NCI-H2227 (cell line): ENCODE measurements at regions not wholly inside any gene's neighbourhood (a gene's known extent, or its start where the extent isn't known, plus 50 kb on each side); places are given as distances from the start of the nearest gene placed in this dataset.

Source experiments
- DNase-seq: peaks from one replicate; lab custom pipeline; 2025; ENCODE audit not compliant: unreplicated experiment; lab: John Stamatoyannopoulos, UW

DNA sequence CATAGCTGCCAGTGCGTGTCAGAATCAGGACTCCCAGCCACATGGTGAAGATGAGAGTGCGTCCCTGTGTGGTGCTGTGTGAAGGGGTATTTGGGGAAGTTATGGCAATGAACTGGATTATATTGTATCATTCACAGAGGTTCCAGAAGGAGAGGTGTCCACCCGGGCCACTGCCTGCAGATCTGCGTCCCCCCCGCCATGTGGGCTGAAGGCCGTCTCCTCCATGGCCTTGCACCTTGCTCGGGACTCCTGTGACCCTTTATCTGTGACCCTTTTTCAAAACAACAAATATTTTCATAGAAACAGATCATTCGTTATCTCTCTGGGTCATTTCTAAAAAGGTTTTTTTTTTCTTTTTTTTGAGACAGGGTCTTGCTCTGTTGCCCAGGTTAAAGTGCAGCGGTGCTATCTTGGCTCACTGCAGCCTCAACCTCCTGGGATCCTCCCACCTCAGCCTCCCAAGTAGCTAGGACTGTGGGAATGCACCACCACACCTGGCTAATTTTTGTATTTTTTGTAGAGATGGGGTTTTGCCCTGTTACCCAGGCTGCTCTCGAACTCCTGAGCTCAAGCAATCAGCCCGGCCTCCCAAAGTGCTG lies 120.2 kb upstream of the ERRFI1 start:
- no peak for DNase-seq

DNA sequence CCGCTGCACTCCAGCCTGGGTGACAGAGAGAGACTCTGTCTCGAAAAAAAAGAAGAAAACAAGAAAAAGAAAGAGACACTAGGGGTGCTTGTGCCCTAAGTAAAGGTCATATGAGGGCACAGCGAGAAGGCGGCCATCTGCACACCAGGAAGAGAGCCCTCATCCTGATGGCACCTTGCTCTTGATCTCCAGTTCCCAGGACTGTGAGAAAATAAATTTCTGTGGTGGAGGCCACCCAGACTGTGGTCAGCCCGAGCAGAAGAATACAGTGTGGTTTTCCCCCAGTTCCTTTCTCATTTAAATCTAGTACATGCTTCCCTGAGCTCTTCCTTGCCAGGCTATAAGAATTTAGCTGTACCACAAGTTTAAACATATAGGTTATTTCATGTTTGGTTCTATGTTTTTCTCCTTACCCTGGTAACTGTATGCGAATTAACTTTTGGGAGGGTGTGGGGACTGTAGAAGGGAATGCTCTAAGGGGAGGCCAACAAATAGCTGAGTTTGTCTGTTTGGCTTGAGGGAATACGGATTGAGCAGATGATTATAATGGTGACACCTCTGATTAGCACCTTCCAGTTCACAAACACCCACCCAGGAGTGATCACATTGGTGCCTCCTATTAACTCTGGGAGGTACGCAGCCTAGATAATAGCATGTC lies 119.6 kb upstream of the ERRFI1 start:
- no peak for DNase-seq

DNA sequence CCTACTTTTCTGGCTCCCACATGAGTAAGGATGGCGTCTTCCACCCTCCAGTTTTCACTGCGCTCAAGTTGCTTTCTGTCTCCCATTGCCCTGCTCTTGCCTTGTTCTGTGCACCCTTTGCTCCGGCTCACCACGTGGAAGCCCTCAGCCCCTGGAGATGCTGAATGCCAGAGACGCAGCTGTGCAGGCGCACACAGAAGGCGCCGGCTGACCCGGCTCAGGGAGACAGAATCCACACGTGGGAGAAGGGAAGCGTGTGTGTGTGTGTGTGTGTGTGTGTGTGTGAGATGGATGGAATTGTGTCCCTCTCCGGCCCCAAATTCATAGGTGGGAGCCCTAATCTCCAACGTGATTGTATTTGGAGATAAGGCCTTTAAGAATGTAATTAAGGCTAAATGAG lies 118.2 kb upstream of the ERRFI1 start:
- DNase-seq: peak; percentile 25

DNA sequence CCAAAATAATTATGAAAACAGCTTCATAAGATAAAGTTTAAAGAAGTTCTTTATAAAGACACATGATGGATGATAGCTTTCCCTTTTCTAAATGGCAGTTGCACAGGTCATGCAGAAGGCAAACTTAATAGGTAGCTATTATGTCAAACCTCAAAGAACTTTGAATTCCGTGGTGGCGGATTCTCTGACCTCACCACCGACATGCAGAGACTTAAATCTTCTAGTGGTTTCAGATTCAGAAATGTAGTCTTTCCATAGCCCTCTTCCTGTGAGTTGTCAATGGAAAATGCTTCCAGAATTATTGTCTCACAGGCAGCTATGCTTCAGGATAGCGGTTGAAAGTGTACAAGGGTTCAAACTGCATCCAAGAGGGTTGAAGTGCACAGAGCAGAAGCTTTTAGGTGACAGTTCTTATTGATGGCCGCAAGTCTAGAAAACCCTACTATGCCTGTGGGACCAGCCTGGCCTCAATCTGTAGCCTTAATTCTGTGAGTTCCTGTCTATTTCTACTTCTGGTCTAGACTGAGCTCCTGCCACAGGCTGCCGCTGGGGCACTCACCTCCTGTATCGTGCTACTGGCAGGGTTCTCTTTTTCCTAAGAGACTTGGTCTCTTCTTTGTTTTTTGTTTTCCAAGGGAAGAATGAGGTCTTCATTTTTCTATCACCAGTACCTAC lies 117.0 kb upstream of the ERRFI1 start:
- DNase-seq: peak; percentile 76

DNA sequence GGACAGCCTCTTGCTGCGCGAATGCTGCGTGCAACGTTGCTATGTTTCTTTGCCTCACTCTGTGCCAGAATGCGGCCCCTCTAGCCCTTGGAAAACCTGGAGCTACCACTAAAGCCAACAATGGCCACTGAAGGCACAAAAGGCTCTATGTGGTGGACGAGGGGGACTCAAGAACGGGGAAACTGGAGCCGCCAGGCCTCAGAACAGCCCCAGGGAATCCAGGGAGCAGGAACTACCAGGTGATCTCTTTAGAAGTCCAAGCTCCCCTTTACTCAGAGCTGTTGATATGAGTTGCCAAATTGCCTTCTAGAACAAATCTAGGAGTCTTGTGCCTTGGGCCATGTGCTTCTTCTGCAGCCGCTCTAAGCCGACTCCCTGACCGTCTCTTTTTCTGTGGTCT lies 113.8 kb upstream of the ERRFI1 start:
- no peak for DNase-seq

DNA sequence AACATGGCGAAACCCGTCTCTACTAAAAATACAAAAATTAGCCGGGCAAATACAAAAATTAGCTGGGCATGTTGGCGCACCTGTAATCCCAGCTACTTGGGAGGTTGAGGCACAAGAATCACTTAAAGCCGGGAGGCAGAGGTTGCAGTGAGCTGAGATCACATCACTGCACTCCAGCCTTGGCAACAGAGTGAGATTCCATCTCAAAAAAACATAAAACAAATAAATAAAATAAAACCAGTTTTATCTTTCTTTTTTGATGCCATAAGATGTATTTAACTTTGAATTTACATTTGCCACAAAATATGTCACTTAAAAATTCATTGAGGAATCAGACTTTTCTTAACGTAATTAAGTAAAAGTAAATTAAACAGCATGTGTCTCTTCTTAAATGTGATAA lies 113.3 kb upstream of the ERRFI1 start:
- DNase-seq: no peak

DNA sequence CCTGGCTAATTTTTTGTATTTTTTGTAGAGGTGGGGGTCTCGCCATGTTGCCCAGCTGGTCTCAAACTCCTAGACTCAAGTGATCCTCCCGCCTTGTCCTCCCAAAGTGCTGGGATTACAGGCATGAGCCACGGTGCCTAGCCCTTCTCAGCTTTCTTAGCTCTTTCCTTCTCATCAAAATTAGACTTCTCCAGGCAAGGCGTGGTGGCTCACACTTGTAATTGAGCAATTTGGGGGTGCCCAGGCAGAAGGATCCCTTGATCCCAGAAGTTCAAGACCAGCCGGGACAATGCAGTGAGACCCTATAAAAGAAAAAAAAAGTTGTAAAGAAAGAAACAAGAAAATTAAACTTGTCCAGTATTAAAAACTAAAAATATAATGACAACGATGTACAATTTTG lies 112.6 kb upstream of the ERRFI1 start:
- no peak for DNase-seq

DNA sequence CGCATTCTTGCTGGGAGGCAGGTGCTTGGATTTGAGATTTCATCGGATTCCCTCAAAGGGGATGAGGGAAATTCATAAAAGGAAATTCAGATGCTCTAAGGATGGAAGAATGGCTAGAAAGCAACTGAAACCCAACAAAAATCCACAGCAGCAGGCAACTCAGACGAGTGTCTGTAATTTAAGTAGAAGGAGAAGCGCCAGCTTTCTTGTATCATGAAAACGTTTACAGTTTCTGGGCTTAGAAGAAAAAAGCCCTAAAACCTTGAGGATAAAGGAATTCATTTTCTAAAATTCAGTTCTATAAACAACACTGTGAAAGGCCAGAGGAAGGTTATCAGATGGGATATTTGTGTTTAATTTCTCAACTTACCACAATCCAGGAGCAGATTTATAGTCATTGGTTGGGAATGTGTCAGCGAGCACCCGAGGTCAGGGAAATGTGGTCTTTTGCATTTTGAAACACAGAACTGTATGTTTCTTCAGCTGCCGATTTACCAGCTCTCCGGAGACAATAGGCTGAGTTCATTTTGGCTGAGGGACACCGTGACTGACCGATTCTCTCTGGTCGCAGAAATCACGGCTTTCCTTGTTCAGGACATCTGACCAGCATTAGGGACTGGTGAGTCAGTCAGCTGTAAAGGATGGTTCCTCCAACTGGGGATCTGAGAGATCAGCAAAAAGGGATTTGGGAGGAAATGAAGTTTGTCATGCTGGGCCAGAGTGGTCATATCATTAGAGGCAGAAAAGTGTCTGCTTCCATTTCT lies 111.6 kb upstream of the ERRFI1 start:
- no peak for DNase-seq

DNA sequence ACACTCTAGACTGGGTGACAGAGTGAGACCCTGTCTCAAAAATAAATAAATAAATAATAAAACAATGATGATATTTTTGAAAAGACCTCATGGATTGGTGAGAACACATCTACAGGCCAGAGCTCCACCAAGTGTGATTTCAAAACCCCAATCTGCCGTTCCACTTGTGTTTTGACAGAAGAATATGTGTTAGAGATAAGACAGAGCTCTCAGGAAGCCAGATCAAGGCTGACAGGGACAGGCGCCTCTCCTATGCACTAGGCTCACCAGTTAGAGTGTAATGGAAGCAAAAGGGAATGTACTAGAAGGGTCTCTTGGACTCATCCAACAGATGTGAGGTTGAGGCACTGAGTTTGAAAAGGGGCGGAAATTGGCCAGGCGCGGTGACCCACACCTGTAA lies 110.7 kb upstream of the ERRFI1 start:
- DNase-seq: no peak

DNA sequence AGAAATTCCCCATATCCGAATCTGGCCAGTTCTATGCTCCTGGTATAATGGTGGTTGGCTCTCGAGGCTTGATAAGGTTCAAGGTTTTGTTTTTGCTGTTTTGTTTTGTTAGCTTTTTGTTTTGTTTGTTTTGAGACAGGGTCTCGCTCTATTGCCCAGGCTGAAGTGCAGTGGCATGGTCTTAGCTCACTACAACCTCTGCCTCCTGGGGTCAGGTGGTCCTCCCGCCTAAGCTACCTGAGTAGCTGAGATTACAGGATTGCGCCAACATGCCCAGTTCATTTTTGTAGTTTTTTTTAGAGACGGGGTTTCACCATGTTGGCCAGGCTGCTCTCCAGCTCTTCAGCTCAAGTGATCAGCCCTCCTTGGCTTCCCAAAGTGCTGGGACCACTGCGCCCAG lies 109.1 kb upstream of the ERRFI1 start:
- DNase-seq: no peak

DNA sequence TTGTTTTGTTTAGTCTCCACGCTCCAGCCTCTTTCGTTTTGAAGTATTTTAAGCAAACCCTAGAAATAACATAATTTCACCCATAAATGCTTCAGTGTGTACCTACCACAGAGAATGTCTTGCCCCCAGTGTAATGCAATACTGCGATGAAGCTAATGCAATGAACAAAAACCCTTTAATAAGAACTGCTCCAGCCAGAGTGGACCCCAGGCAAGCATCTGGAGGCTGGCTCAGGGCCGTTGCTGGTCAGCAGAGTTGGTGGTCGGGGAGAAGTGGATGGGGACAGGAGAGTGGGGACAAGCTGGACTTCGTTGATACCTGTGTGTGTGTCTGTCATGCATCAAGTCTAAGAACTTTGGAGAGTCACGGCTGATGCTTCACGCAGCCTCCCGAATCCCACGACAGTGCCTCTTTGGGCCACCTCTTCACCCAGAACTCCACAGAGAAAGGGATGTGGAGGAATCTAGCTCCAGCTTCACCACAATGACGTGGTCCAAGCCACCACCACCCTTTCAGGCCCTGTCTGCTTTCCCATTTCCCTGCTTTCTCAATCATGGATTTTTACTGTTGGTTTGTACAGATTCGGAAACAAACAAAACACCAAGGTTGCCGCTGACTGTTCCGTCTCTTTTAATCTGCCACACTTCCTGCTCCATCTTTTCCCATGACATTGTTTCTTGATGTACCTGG lies 108.6 kb upstream of the ERRFI1 start:
- no peak for DNase-seq

DNA sequence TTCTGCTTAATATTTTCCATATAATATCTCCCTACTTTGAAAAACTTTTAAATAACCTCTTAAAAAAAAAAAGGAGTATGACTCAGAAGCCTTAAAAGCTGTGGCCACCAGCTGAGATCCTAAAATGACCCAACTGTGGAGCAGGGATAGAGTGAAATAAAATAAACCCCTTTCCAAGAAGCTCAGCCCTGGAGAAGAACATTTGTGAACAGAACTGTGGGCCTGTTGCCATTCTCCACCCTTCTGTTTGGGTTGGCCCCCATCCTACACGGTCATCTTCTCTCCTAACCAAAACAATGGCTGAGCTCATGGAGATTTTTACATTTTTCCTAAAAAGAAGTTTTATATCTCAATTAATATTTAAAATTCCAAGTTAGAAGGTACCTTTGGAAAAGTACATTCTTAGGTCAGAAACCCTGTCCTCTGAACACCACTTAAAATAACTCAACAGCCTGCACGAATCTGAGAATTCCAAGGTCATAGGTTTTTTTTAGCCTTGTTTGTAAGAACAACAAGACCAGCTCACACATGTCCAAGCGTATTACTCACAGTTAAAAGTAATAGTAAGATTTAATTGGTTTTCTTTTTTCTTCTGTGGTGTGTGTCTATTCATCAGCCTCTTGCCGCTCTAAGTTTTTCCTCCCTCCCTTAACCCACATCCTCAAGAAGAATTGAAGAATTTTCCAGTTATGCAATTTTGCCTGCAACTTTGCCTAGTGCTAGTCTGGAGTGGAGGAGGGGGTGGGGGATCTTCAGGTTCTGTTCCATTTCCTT lies 107.7 kb upstream of the ERRFI1 start:
- no peak for DNase-seq

DNA sequence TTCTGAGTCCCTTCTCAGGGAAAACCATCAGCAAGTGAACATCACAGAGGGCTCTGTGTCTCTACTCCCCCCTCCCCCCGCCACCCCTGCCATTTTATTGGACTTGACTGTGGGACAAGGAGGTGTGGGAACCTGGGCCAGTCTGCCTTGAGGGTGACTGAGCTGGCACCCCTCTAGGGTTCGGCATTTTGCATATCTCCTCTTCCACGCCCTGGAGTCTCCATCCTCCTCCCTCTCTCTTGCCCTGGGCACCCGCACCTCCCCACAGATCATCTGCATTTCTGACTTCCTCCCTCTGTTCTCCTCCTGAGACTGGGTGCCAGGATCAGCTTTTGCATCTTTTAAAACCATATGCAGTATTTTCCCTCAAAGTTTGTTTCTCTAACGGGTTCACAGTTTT lies 107.1 kb upstream of the ERRFI1 start:
- no peak for DNase-seq

DNA sequence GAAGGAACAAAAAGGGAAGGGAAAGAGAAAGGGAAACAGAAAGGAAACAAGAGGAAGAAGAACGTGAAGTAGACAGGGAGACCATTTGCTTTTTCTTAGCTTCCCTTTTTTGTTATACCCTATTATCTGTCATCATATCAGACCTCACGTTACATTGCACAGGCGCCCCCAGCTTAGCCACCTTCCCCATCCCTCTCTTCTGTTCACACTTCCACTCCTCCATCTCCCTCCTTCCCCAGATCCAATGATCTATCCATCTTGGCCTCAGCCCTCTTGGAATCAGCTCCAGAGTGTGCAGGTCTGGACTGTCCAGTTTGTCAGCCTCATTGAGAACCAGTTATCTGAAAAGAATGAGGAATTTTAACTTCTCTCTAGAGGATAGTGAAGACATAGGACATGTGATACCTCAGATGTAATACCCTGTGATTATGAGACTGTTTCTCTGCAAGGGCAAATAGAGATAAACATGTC lies 101.1 kb upstream of the ERRFI1 start:
- no peak for DNase-seq

DNA sequence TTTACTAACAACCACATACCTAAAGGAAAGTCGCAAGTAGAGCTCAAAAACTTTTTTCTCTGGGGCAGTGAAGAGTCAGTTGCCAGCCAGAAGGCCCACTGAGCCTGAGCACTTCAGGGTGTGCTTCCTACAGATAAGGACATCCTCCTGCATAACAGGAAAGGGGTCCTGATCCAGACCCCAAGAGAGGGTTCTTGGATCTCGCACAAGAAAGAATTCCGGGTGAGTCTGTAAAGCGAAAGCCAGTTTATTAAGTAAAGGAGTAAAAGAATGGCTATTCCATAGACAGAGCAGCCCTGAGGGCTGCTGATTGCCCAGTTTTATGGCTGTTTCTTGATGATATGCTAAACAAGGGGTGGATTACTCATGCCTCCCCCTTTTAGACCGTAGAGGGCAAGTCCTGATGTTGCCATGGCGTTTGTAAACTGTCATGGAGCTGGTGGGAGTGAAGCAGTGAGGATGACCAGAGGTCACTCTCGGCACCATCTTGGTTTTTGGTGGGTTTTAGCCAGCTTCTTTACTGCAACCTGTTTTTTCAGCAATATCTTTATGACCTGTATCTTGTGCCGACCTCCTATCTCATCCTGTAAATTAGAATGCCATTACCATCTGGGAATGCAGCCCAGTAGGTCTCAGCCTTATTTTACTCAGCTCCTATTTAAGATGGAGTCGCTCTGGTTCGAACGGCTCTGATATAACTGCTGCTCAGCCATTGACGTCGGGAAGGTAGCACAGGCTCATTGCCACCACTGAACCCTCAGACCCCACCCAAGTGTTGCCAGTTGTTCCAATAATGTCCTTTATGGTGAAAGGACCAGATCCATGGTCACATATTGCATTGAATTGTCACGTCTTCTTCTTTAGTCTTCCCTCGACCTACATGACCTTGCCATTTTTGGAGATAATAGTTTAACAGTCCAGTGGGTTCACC lies 96.6 kb upstream of the ERRFI1 start:
- DNase-seq: no peak

DNA sequence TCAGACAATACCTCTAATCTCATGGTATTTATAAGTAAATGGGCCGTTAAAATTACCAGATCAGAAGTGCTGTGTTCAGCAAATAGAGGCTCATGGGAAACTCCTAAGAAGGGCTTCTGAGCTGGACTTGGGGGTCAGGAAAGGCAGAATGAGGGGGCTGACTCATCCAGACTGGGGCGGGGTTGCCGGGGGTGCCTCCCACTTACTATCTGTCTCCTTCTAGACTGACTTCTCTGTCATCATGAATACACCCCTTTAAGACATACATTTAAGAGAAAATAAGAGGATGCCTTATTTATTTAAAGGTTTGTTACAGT lies 96.0 kb upstream of the ERRFI1 start:
- no peak for DNase-seq

DNA sequence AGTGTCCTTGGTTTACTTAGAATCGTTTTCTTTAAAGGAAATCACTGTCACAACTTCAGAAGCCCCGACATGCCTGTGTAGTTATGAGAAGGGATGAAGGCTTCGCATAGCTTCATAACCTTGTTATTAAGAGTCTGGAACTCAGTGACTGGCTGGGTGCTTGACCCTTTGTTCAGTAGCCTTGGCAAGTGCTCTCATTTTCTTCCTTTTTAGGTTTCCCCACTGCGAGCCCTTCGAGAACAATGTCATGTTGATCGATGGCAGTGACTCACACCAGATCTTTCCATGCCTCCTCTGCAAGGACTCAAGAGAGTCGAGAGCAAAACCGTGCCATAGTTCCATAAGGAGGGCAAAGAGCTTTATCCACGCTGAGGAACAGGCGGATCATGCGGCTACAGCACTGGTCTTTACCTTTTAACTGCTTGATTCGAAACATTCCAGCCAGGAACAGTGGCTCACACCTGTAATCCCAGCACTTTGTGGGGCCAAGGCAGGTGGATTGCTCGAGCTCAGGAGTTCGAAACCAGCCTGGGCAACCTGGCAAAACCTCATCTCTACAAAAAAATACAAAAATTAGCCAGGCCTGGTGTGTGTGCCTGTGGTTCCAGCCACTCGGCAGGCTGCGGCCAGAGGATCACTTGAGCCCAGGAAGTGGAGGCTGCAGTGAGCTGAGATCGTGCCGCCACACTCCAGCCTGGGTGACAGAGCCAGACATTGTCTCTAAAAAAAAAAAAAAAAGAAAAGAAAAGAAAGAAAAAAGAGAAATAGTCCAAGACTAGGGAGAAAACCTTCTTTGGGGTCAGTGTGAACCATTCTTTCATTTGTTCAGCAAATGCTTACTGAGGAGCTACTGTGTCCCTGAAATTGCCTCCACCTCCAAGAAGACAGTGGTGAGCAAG lies 95.4 kb upstream of the ERRFI1 start:
- peak; percentile 48 for DNase-seq

DNA sequence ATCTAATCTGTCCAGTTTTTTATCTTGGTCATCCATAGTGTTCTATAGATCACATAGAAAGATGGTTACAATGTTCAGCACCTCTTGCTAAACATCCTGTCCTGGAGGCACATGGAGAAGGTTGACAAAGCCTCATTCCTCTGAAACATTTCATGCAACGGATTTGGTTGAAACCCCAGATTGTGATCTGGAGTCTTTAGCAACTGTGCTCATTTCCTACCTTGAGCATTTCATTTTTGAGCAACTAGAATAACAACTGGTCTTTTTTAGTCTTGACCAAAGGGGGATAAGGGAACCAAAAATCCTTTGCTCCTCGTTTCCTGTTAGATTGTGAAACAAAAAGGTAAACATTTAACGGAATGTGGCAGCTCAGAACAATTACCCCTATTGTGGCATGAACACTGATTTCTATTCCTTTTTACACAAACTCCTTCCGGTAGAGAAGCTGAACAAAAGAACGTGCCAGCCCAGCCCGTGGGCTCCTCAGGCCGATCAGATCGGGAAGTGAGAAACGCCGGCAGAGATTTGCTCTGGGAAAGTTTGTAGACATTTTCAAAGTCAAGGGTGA lies 94.7 kb upstream of the ERRFI1 start:
- no peak for DNase-seq
